ENCODE measurements at regions not wholly inside any gene's neighbourhood (a gene's known extent, or its start where the extent isn't known, plus 50 kb on each side); places are given as distances from the start of the nearest gene placed in this dataset.

DNA sequence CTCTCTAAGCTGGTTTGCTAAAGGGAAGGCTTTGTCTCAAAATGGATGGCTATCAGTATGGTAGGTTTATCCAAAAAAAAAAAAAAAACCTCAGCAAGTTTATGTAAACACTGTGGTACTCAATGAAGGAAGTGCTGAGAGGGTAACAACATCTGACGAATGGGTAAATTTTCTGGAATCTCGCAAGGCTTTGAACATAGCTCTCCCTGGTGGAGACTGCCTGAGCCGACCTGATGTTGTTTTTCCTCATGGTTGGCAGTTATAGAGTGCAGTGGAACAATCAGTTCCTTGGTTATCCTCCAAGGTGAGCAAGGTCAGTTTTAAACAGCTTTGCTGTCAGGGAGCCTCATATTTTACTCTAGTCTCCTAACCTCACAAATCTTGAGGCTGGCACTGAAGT lies 94.6 kb downstream of the ZPLD1 start:
- Mint-ChIP-seq H3K27ac (no peak overlapping the region), H3K36me3 (no peaks in the 10 kb centered on the region), H3K4me1 (peaks cover 12% of the 10 kb centered on the region)

DNA sequence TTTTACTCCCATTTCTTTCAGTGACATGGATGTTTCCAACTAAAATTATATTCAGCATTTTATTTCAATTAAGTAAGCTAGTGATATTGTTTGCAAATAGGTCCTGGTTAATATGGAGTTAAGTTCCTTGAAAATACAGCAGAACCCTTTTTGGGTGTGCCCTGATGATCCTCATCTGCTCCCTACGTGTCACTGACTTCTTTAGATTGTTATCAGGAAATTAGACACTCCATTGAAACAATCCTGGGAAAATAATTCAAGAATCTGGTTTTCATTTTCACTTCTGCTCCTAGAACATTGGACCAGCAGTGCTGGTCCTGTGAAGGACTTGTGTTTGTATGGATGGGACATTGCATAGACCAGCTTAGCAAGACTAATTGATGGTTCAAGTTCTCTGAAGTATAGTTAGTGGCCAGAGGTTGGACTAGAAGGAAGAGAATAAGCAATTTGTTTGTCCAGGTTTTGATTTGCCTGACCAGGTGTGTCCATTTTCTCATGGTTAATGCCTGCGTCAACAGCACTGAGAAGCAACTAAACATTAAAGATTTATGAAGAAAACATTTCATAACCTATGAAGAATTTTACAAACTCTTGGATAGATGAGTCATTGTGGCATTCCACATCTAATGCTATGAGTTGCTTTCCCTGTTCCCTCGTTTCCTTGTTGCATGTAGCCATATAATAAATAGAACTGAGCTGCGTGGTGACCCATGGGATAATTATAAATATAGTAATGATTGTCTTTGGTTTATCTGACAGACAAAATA lies 95.8 kb downstream of the ZPLD1 start:
- no peak overlapping the region for H3K27ac Mint-ChIP-seq
- H3K4me1 Mint-ChIP-seq, result peaks cover 6% of the 10 kb centered on the region
- H3K27me3 Mint-ChIP-seq, result peaks cover 23% of the 10 kb centered on the region
- no peaks in the 10 kb centered on the region for H3K9me3 Mint-ChIP-seq
- no peak for ATAC-seq
- no peak overlapping the region for H3K4me3 Mint-ChIP-seq
- no peaks in the 10 kb centered on the region for H3K36me3 Mint-ChIP-seq

More for the DNA sequence above, 94.6 kb downstream of the ZPLD1 start:
- no peaks in the 10 kb centered on the region for H3K9me3 Mint-ChIP-seq
- no peak overlapping the region for H3K4me3 Mint-ChIP-seq
- H3K27me3 Mint-ChIP-seq, result peaks cover 23% of the 10 kb centered on the region
- ATAC-seq, result no peak

DNA sequence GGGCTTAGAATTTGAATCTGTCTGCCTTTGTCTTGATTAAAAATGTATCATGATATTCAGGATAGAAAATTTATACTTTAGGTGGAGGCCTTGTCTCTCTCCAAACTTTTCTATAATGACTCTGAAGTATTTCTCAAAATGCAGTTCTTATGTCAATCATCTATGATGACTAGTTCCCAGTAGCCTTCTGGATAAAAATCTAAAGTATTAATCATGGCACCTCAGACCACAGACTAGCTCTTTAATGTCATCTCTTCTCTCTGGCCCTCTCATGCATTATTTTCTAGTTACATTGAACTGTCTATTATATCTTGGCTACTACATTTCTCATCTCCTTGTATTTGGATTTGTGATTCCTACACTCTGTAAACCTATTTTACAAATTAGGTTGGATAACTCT lies 96.9 kb downstream of the ZPLD1 start:
- Mint-ChIP-seq H3K27ac (no peak overlapping the region), H3K4me1 (no peaks in the 10 kb centered on the region), H3K36me3 (no peaks in the 10 kb centered on the region), H3K4me3 (no peak overlapping the region), H3K9me3 (no peaks in the 10 kb centered on the region), H3K27me3 (peaks cover 23% of the 10 kb centered on the region)
- ATAC-seq, result no peak

DNA sequence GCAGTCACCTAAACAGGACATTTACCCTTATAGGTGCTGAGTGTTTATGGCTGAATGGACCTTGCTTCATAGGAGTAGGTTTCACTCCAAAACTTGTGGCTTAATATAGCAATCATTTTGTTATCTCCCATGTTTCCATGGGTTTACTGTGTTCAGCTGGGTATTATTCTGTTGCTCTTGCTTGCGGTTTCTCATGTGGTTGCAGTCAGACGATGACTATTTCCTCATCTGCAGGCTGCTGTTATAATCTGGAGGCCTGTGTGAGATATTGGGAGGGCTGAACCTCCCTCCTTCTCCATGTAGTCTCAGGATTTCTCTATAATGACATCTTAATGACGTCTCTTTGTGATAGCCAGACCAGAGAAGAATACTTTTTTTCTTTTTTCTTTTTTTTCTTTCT lies 98.1 kb downstream of the ZPLD1 start:
- no peak overlapping the region for H3K4me3 Mint-ChIP-seq
- H3K4me1 Mint-ChIP-seq, result no peaks in the 10 kb centered on the region
- H3K27ac Mint-ChIP-seq, result no peak overlapping the region
- H3K27me3 Mint-ChIP-seq, result peaks cover 23% of the 10 kb centered on the region
- ATAC-seq, result no peak
- H3K36me3 Mint-ChIP-seq, result no peaks in the 10 kb centered on the region
- no peaks in the 10 kb centered on the region for H3K9me3 Mint-ChIP-seq

DNA sequence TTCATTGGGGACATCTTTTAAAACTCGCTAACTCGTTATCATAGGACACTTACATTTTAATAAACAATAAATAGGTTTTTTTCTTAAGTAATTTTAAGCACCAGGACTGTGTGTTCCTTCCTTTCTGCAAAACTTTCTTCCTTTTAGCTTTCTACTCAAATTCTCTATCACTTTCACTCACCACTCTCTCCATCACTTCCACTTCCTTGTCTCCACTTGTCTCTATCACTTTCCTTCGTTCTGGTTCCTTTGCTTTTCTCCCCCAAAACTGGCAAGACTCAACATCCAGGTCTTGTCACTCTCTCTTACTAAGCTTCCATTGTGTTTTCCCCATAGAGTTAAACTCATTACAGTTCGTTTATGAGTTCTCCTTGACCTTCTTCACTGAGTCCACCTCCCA lies 99.0 kb downstream of the ZPLD1 start:
- Mint-ChIP-seq H3K9me3 (no peaks in the 10 kb centered on the region), H3K27me3 (peaks cover 23% of the 10 kb centered on the region), H3K4me3 (no peak overlapping the region), H3K4me1 (no peaks in the 10 kb centered on the region), H3K36me3 (no peaks in the 10 kb centered on the region), H3K27ac (no peak overlapping the region)
- ATAC-seq, result no peak

DNA sequence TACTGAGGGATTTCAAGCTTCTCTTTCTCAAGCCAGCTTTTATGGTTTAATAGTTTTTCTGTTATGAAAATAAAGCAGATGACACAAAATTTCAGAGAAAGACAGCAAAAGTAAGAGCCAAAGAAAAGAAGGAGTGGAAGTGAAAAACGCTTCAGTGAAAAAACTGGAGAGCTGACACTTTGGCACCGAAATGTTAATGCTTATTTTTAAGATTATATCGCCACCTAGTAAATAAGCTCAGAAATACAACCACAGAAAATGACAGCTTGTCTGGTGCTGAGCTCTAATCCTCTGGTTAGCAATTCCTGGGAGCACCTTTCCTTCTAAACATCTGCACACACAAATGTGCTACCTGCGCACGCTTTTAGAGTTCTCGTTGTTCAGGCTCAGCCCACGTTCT lies 101.6 kb downstream of the ZPLD1 start:
- peaks cover 18% of the 10 kb centered on the region for H3K27me3 Mint-ChIP-seq
- no peak for ATAC-seq
- no peaks in the 10 kb centered on the region for H3K4me1 Mint-ChIP-seq
- no peak overlapping the region for H3K27ac Mint-ChIP-seq
- H3K4me3 Mint-ChIP-seq, result no peak overlapping the region
- H3K9me3 Mint-ChIP-seq, result no peaks in the 10 kb centered on the region
- no peaks in the 10 kb centered on the region for H3K36me3 Mint-ChIP-seq

DNA sequence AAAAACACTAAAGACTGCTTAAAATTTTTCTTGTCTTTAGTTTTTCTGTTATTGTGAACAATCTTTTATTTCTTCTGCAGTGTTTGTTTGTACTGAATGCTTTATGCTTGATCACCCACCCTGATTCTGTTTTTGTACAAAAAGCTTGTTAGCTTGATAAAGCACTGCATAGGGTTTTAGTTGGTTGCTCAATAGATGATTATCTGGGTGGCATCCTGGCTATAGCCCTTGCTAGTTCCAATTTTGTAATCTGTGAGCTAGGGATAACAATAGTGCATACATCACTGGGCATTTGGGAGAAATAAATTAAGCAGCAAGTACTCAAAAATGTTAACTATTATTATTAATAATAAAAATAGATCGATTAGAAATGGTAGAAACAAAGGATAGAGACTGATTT lies 102.3 kb downstream of the ZPLD1 start:
- H3K9me3 Mint-ChIP-seq, result no peaks in the 10 kb centered on the region

DNA sequence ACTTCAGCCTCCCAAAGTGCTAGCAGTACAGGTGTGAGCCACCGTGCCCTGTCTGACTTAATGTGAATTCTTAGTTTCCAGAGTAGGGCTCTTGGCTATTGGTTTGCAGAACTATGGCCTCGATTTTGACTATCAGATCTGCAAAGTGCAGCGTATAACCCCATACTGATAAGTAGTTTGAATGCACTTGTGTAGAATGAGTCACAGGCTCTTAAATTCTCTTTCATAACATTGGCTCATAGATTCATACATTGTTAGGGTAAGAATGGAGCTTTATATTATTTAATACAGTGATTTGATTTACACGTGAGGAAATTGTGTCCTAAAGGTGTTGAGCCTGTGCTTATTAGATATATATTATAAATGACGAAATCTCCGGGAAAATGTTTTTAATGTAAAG lies 109.9 kb downstream of the ZPLD1 start:
- H3K9me3 Mint-ChIP-seq, result no peaks in the 10 kb centered on the region
- no peak for ATAC-seq
- no peaks in the 10 kb centered on the region for H3K4me1 Mint-ChIP-seq
- no peak overlapping the region for H3K27ac Mint-ChIP-seq
- no peaks in the 10 kb centered on the region for H3K36me3 Mint-ChIP-seq
- peaks cover 20% of the 10 kb centered on the region for H3K27me3 Mint-ChIP-seq
- no peak overlapping the region for H3K4me3 Mint-ChIP-seq

More for the DNA sequence above, 102.3 kb downstream of the ZPLD1 start:
- no peaks in the 10 kb centered on the region for H3K36me3 Mint-ChIP-seq
- no peak overlapping the region for H3K4me3 Mint-ChIP-seq
- peaks cover 18% of the 10 kb centered on the region for H3K27me3 Mint-ChIP-seq
- ATAC-seq, result no peak
- no peak overlapping the region for H3K27ac Mint-ChIP-seq
- no peaks in the 10 kb centered on the region for H3K4me1 Mint-ChIP-seq

DNA sequence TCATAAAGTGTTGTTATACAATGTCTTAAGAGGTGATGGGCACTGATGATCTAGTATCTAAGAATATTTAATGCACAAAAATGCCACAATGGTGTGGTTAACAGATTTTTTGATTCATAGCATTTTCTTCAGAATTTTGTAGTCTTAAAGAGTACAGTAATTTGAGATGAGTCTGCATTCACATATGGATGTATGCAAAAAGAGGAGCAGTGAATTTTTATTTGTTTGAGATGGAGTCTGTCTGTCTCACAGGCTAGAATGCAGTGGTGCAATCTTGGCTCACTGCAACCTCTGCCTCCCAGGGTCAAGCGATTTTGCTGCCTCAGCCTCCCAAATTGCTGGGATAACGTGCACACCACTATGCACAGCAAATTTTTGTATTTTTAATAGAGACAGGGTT lies 110.5 kb downstream of the ZPLD1 start:
- Mint-ChIP-seq H3K27ac (no peak overlapping the region), H3K27me3 (peaks cover 20% of the 10 kb centered on the region), H3K9me3 (no peaks in the 10 kb centered on the region), H3K4me3 (no peak overlapping the region), H3K4me1 (no peaks in the 10 kb centered on the region), H3K36me3 (no peaks in the 10 kb centered on the region)
- no peak for ATAC-seq

DNA sequence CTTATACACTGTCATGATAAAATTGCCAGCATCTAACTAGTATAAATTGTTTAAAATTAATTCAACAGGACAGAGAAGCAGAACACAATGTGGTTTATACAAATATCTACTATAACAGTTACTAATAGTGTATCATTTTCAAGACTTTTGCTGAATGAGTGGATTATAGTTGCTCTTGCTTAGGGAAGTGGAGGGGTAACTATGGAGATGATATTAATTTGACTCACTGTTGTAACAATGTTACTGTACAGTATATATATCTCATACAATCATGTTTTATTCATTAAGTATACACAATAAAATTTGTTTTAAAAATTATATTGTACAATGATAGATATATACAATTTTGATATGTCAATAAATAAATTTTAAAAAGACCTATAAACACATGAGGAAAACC lies 119.1 kb downstream of the ZPLD1 start:
- H3K4me3 Mint-ChIP-seq, result no peak overlapping the region
- H3K27me3 Mint-ChIP-seq, result peaks cover 9% of the 10 kb centered on the region
- H3K27ac Mint-ChIP-seq, result no peak overlapping the region
- no peaks in the 10 kb centered on the region for H3K36me3 Mint-ChIP-seq
- H3K4me1 Mint-ChIP-seq, result no peaks in the 10 kb centered on the region
- H3K9me3 Mint-ChIP-seq, result no peaks in the 10 kb centered on the region
- no peak for ATAC-seq

DNA sequence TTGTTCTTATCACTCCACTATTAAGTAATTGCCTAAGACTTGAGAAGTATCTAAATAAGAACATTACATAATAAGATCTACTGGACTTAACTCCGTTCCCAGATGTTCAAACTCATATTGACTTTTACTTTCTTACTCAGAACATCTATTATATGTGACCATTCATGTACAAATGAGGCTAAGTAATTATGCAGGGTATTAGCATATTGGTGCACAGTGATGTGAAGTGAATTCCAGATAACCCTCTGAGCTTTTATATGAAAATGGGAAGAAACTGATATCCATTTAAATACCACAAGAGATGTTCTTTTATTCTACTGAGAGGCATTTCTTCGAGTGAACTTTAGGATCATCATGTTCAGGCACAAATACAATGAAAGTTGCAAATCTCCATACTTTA lies 135.7 kb downstream of the ZPLD1 start:
- Mint-ChIP-seq H3K4me1 (no peaks in the 10 kb centered on the region), H3K9me3 (no peaks in the 10 kb centered on the region), H3K36me3 (no peaks in the 10 kb centered on the region), H3K4me3 (no peak overlapping the region), H3K27ac (no peak overlapping the region), H3K27me3 (peaks cover 18% of the 10 kb centered on the region)
- no peak for ATAC-seq

DNA sequence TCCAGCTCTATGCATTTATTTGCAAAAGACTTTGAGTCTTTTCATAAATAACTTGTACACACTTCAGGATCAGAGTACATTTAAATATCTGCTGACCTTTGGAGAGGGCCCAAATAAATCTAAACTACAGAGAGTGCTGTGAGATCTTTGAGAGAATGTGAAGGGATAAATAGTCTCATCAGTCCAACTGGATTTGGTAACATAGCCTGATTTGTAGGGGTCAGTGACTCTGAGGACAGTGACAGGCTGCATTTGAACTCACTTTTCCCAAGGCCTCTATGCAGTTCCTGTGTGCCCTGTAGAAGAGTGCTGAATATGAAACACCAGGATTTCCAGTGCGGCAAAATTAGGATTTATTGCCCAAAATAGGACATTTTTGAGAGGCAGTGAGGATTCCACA lies 136.2 kb downstream of the ZPLD1 start:
- Mint-ChIP-seq H3K27me3 (peaks cover 13% of the 10 kb centered on the region), H3K4me3 (no peak overlapping the region), H3K4me1 (no peaks in the 10 kb centered on the region), H3K36me3 (no peaks in the 10 kb centered on the region), H3K9me3 (no peaks in the 10 kb centered on the region), H3K27ac (no peak overlapping the region)
- ATAC-seq, result no peak

DNA sequence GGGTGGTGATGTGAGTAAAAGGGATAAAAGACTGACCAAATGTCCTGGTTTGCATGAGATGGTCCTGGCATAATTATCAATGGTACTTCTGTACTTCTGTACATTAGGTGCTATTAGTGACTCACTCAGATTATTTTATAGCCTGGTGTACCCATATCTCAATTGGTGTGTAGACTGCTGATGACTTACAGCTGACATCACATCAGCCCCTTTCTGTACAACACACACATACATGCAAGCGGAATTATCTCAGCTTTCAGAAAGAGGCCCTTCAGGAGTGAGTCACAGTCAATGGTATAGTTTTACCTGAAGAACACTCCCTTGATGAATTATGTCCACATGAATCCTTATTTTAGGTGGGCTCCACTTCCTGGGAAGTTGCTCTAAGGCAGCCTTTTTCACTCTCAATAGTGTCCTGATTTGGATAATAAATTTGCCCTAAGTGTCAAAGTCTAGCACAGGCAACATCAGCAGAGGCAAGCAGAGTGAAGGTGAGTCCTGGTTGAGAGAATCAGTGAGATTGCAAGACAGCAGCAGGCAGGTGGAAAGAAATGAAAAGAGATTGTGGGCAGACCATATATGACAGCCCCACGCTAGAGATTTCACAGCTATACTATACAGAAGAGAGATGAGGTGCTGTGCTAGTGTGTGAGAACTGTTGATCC lies 137.0 kb downstream of the ZPLD1 start:
- H3K4me1 Mint-ChIP-seq, result no peaks in the 10 kb centered on the region
- ATAC-seq, result no peak

DNA sequence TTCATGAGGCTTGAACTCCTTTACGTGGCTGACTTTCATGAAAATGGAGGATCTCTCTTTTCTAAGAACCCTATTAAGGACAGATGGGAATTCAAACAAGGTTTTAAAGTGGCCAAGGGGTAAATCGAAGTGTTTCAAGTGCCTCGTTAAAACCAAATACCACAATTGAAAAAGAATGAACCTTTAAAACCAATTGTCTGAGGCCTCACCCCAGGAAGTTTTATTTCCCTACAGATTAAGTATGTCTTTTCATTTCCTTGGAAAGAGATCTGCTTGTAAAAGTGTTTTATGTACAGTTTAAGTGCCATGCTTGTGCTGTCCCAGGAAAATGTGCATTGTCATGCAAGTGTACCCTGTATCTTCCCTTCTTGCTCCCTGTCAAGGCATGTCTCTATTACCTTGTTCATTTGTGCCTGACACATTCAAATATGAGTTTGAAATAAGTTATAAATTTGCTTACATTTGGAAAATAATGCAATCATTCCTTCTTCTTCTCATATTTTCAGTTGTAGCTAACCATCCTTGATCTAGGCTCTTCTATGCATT lies 138.7 kb downstream of the ZPLD1 start:
- no peaks in the 10 kb centered on the region for H3K4me1 Mint-ChIP-seq
- H3K9me3 Mint-ChIP-seq, result no peaks in the 10 kb centered on the region
- no peaks in the 10 kb centered on the region for H3K36me3 Mint-ChIP-seq
- no peak for ATAC-seq
- H3K4me3 Mint-ChIP-seq, result no peak overlapping the region
- H3K27me3 Mint-ChIP-seq, result no peaks in the 10 kb centered on the region
- no peak overlapping the region for H3K27ac Mint-ChIP-seq

More for the DNA sequence above, 137.0 kb downstream of the ZPLD1 start:
- Mint-ChIP-seq H3K27me3 (peaks cover 7% of the 10 kb centered on the region), H3K4me3 (no peak overlapping the region), H3K27ac (no peak overlapping the region), H3K9me3 (no peaks in the 10 kb centered on the region), H3K36me3 (no peaks in the 10 kb centered on the region)

DNA sequence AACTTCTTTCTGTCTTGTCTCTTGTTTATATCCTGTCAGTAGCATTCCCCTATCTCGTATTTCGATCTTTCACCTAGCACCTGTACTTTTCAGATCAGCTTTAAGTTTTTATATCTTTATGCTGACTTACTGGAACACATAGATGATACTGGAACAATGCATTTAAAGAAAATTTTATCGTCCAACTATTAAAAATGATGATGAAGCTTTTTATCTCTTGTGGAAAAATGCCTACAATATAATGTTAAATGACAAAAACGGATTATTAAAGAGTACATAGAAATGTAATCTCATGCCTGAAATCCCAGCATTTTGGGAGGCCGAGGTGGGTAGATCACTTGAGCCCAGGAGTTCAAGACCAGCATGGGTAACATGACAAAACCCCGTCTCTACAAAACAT lies 139.5 kb downstream of the ZPLD1 start:
- Mint-ChIP-seq H3K36me3 (no peaks in the 10 kb centered on the region), H3K9me3 (no peaks in the 10 kb centered on the region), H3K4me1 (no peaks in the 10 kb centered on the region), H3K27me3 (no peaks in the 10 kb centered on the region), H3K4me3 (no peak overlapping the region), H3K27ac (no peak overlapping the region)
- no peak for ATAC-seq

DNA sequence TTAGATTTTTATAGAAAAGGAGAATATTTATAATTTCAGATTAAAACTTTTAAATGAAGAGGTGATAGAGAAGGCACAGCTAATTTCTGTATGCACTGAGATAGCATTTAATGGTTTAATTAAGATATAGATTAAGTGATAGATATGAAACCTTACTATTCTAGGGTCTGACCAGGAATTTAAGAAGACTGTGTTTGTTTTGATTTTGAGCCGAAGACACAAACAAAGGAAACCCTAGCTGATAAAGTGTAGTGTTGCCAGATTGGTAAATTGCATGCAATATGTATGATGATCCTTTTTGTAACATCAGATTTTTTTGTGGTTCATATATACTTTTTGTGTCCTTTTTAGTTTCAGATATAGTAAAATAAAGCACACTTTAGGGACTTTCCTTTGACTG lies 141.8 kb downstream of the ZPLD1 start:
- no peak for ATAC-seq
- no peak overlapping the region for H3K27ac Mint-ChIP-seq
- no peaks in the 10 kb centered on the region for H3K36me3 Mint-ChIP-seq
- H3K27me3 Mint-ChIP-seq, result no peaks in the 10 kb centered on the region
- no peaks in the 10 kb centered on the region for H3K9me3 Mint-ChIP-seq
- H3K4me1 Mint-ChIP-seq, result no peaks in the 10 kb centered on the region
- no peak overlapping the region for H3K4me3 Mint-ChIP-seq
